ENCODE measurements at regions not wholly inside any gene's neighbourhood (a gene's known extent, or its start where the extent isn't known, plus 50 kb on each side); places are given as distances from the start of the nearest gene placed in this dataset.
A peak's percentile ranks its signal among the peaks of the same experiment; 100 is the strongest.

- H3K9me3 ChIP-seq, result no peaks in the 10 kb centered on the region
- H3K27me3 ChIP-seq (replicated peaks; ENCODE audit: insufficient read depth), result no peaks in the 10 kb centered on the region
- DNase-seq (ENCODE audit: low spot score), result no peak
- TF ChIP-seq CTCF (IDR thresholded peaks at IDR 0.05), result no peak
- no peak overlapping the region for H3K27ac ChIP-seq
- H3K36me3 ChIP-seq, result no peaks in the 10 kb centered on the region
- ATAC-seq (ENCODE audit: insufficient number of reproducible peaks, low FRiP score, low read depth), result no peak
- peaks cover 20 to 45% of the 10 kb centered on the region in 2 donors for H3K4me1 ChIP-seq (ENCODE audit: control insufficient read depth in 1 of 2, low read depth in 2 of 2)
- H3K4me3 ChIP-seq, result no peak overlapping the region
These were observed 538.1 kb downstream of the SOX6 start for GRCh38 chr11:15818132-15818842.

GRCh38 chr11:15819679-15820286, 536.6 kb downstream of the SOX6 start:
- TF ChIP-seq CTCF (IDR thresholded peaks at IDR 0.05), result peak; percentile 67
- H3K36me3 ChIP-seq, result no peaks in the 10 kb centered on the region
- DNase-seq (ENCODE audit: low spot score) (no peak), ATAC-seq (ENCODE audit: insufficient number of reproducible peaks, low FRiP score, low read depth) (no peak)
- no peak overlapping the region for H3K27ac ChIP-seq
- no peak overlapping the region for H3K4me3 ChIP-seq
- no peaks in the 10 kb centered on the region for H3K27me3 ChIP-seq (replicated peaks; ENCODE audit: insufficient read depth)
- H3K9me3 ChIP-seq, result no peaks in the 10 kb centered on the region
- H3K4me1 ChIP-seq (ENCODE audit: control insufficient read depth in 1 of 2, low read depth in 2 of 2), result peaks cover 20 to 45% of the 10 kb centered on the region in 2 donors

- H3K9me3 ChIP-seq, result no peaks in the 10 kb centered on the region
- H3K36me3 ChIP-seq, result no peaks in the 10 kb centered on the region
- DNase-seq (ENCODE audit: low spot score) (no peak), ATAC-seq (ENCODE audit: insufficient number of reproducible peaks, low FRiP score, low read depth) (no peak)
- H3K27ac ChIP-seq, result no peak overlapping the region
- H3K27me3 ChIP-seq (replicated peaks; ENCODE audit: insufficient read depth), result no peaks in the 10 kb centered on the region
- TF ChIP-seq CTCF (IDR thresholded peaks at IDR 0.05), result no peak
- peaks cover 8 to 32% of the 10 kb centered on the region in 2 donors for H3K4me1 ChIP-seq (ENCODE audit: control insufficient read depth in 1 of 2, low read depth in 2 of 2)
- no peak overlapping the region for H3K4me3 ChIP-seq
These were observed 534.9 kb downstream of the SOX6 start for GRCh38 chr11:15821451-15821850.

GRCh38 chr11:15824060-15824459, 532.3 kb downstream of the SOX6 start:
- H3K4me1 ChIP-seq (ENCODE audit: control insufficient read depth in 1 of 2, low read depth in 2 of 2), result peaks cover 2 to 7% of the 10 kb centered on the region in 2 donors
- no peaks in the 10 kb centered on the region for H3K36me3 ChIP-seq
- ATAC-seq (ENCODE audit: insufficient number of reproducible peaks, low FRiP score, low read depth) (no peak), DNase-seq (ENCODE audit: low spot score) (no peak)
- H3K27me3 ChIP-seq (replicated peaks; ENCODE audit: insufficient read depth), result no peaks in the 10 kb centered on the region
- no peak for TF ChIP-seq CTCF (IDR thresholded peaks at IDR 0.05)
- H3K27ac ChIP-seq, result no peak overlapping the region
- H3K9me3 ChIP-seq, result no peaks in the 10 kb centered on the region
- H3K4me3 ChIP-seq, result no peak overlapping the region

- Histone ChIP-seq H3K27ac (no peak overlapping the region), H3K4me3 (no peak overlapping the region), H3K27me3 (replicated peaks; ENCODE audit: insufficient read depth) (no peaks in the 10 kb centered on the region), H3K36me3 (no peaks in the 10 kb centered on the region), H3K9me3 (no peaks in the 10 kb centered on the region), H3K4me1 (ENCODE audit: control insufficient read depth in 1 of 2, low read depth in 2 of 2) (no peaks in the 10 kb centered on the region)
- TF ChIP-seq CTCF (IDR thresholded peaks at IDR 0.05), result no peak
- DNase-seq (ENCODE audit: low spot score) (no peak), ATAC-seq (ENCODE audit: insufficient number of reproducible peaks, low FRiP score, low read depth) (no peak)
These were observed 530.2 kb downstream of the SOX6 start for GRCh38 chr11:15825976-15826650.

Data from thoracic aorta (tissue), 2 donors.